GM12872 (cell line): ENCODE measurements at regions not wholly inside any gene's neighbourhood (a gene's known extent, or its start where the extent isn't known, plus 50 kb on each side); places are given as distances from the start of the nearest gene placed in this dataset.

ENCODE experiments used
- CTCF ChIP-seq: IDR thresholded peaks from 3 replicates; pipeline ENCODE4 v1.5.1; 2011; ENCODE audit warnings: low read depth, mild to moderate bottlenecking, low read length, moderate library complexity; ENCODE audit not compliant: insufficient read depth

GRCh38 chr2:72028351-72028995, 119.2 kb downstream of the CYP26B1 start:
- no peak for TF ChIP-seq CTCF

GRCh38 chr2:72027426-72028161, 120.1 kb downstream of the CYP26B1 start:
- TF ChIP-seq CTCF = no peak

GRCh38 chr2:72026819-72027425, 120.7 kb downstream of the CYP26B1 start:
- no peak for TF ChIP-seq CTCF

DNA sequence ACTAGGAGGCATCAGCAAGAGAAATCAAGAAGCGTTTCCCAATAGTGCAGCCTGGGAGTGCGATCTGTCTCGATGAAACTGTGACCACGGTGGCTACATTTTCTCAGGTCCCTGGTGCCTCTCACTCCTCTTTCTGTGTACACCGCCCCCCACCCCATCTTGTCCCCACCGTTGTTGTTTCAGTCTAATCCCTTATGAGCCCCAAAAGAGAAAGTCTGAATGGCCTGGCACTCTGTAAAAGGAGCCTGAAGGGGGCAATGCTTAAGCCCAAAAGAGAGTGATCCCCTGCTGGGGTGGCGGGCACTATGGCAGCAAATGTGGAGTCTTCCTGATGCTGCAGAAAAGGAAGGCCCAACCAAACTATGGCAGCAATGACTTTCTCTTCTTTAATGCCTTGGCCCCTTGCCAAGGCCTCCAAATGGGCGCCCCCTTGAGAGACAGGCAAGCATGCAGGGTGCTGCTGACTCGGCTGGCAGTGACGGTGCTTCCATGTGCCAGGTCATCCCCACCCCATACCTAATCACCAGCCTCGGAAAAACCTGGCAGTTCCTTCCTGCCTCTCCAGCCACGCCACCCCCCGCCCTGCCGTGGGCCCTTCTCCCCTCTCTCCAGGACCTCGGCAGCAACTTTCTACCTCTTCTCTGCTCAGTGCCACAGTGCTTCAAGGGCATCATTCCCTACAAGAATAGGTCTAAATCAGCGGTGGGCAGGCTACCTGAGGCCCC, 123.0 kb downstream of the CYP26B1 start:
- no peak for TF ChIP-seq CTCF

- no peak for TF ChIP-seq CTCF
These were observed 123.8 kb downstream of the CYP26B1 start for GRCh38 chr2:72023678-72024390.

DNA sequence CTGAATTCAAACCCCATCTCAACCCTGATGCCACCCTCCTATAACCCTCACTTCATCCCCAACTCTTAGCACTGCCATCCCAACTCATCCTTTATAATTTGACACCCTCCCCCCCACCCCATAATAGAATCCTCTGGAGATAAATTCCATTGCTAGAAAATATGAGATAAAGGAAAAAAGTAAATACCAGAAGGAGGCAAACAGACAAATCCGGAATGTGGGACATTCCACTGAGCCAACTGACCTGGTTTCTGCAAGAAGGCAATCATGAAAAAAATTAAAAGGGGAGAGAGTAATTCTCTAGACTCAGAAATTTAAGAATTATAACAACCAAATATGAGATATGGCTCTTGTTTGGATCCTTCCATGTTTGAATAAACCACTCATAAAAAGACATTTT, 132.4 kb downstream of the CYP26B1 start:
- TF ChIP-seq CTCF = no peak

GRCh38 chr2:72014831-72015230, 132.8 kb downstream of the CYP26B1 start:
- no peak for TF ChIP-seq CTCF
